SJCRH30 (cell line): ENCODE measurements at regions not wholly inside any gene's neighbourhood (a gene's known extent, or its start where the extent isn't known, plus 50 kb on each side); places are given as distances from the start of the nearest gene placed in this dataset.

Source experiments
- DNase-seq, 2 experiments: peaks; one replicate each; pipeline ENCODE4 v3.0.0-alpha.2; 2015 to 2020
- H3K27ac ChIP-seq: fragments of 250-450 bp; sonication (Bioruptor Pico); 2 replicates; pipeline ENCODE4 v1.5.1; 2020; ENCODE audit warnings: mild to moderate bottlenecking, moderate library complexity
- H3K27me3 ChIP-seq: fragments of 250-450 bp; sonication (Bioruptor Pico); 2 replicates; pipeline ENCODE4 v1.5.1; 2020; ENCODE audit warnings: mild to moderate bottlenecking, moderate library complexity
- H3K36me3 ChIP-seq: fragments of 250-450 bp; sonication (Bioruptor Pico); 2 replicates; pipeline ENCODE4 v1.5.1; 2020; ENCODE audit warnings: mild to moderate bottlenecking, moderate library complexity
- H3K4me1 ChIP-seq: fragments of 250-450 bp; sonication (Bioruptor Pico); 2 replicates; pipeline ENCODE4 v1.5.1; 2020; ENCODE audit warnings: mild to moderate bottlenecking, moderate library complexity
- H3K4me3 ChIP-seq: fragments of 250-450 bp; sonication (Bioruptor Pico); 2 replicates; pipeline ENCODE4 v1.5.1; 2020; ENCODE audit warnings: mild to moderate bottlenecking, moderate library complexity
- H3K9me3 ChIP-seq: fragments of 250-450 bp; sonication (Bioruptor Pico); replicated peaks from 2 replicates; pipeline ENCODE4 v1.5.1; 2020; ENCODE audit warnings: mild to moderate bottlenecking, moderate library complexity

DNA sequence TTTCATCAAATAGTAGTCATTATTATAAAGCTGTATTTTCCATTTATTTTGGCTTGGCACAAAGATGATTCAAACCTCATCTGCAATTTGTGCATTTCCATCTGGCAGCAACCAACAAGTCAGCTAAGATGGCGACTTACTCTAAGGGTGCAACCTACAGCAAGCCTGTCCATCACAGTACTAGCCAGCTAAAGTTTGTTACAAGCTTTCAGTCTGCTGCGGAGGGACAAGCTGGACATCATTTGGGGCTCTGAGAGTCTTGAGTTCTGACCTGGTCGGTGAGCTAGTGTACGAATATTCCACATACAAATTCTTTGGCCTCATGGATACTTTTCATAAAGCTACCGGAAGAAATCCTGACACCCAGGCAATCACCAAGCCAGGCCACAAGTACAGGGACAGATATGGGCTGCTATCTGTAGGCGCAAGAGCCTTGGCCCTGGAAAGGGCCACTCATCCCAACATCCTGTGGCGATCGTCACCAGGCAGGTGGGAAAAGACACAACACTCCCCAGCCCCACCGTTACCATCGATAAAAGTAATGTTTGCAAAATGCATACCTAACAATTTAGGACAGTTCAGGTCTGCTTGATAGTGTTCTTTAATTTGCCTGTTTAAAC, 307.6 kb downstream of the SKIDA1 start:
- Histone ChIP-seq H3K36me3 (no peaks in the 10 kb centered on the region), H3K4me3 (no peak overlapping the region), H3K9me3 (no peaks in the 10 kb centered on the region), H3K27ac (no peak overlapping the region), H3K27me3 (no peaks in the 10 kb centered on the region), H3K4me1 (no peaks in the 10 kb centered on the region)
- no peak for DNase-seq

DNA sequence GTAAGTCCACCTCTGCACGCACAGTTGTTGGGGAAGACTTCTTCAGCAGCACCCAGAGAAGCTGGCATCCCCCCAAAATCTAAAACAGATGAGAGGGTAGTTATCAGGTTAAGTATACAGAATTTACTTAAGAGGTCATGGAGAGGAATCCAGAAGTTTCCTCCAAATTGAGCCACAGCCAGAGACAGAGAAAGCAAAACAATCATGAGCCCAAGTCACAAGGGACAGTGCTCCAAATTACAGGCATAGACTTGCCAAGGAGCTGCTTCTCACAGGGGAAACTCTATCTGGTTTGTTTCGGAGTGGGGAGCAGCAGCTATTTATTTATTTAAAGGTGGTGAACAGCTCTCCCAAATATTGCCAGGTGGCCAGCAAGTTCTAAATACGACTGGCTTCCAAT, 308.4 kb downstream of the SKIDA1 start:
- H3K9me3 ChIP-seq = no peaks in the 10 kb centered on the region

DNA sequence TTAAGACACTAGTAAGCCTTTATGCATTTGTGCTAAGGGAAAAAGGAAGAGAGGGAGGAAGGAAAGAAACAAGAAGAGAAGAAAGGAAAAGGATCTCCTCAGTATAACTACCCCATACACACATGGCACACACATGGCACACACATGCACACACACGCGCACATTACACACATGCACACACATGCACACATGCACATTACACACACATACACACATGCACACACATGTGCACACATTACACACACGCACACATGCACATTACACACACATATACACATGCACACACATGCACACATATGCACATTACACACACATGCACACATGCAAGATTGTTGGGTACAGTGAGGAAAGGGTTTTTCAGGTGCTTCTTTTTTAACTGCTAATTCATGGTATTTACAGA, 311.2 kb downstream of the SKIDA1 start:
- no peaks in the 10 kb centered on the region for H3K9me3 ChIP-seq
- H3K4me3 ChIP-seq = no peak overlapping the region
- no peaks in the 10 kb centered on the region for H3K36me3 ChIP-seq
- H3K27me3 ChIP-seq = no peaks in the 10 kb centered on the region
- DNase-seq = no peak
- no peaks in the 10 kb centered on the region for H3K4me1 ChIP-seq
- no peak overlapping the region for H3K27ac ChIP-seq

More for the DNA sequence above, 308.4 kb downstream of the SKIDA1 start:
- no peak overlapping the region for H3K27ac ChIP-seq
- no peak for DNase-seq
- no peak overlapping the region for H3K4me3 ChIP-seq
- H3K36me3 ChIP-seq = no peaks in the 10 kb centered on the region
- no peaks in the 10 kb centered on the region for H3K4me1 ChIP-seq
- H3K27me3 ChIP-seq = no peaks in the 10 kb centered on the region

DNA sequence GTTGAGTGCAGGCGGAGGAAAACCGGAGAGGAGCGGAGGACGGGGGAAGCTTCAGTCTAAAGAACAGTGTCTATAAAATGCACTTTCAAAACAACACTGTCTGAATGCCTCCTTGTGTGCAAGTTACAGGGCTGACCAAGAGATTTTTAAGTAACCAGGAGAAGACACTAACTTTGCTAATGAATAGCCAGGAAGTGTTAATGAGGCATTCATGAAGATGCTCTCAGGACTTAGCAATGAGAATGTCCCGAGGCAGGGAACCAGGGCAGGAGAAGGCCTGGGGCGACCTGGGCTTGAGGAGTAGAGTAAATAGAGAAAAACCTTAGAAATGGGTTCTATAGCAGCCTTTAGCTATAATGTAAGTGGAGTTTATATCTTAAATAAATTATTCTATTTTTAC, 312.1 kb downstream of the SKIDA1 start:
- no peak for DNase-seq
- Histone ChIP-seq H3K27me3 (no peaks in the 10 kb centered on the region), H3K4me1 (no peaks in the 10 kb centered on the region), H3K4me3 (no peak overlapping the region), H3K36me3 (no peaks in the 10 kb centered on the region), H3K27ac (no peak overlapping the region), H3K9me3 (no peaks in the 10 kb centered on the region)

DNA sequence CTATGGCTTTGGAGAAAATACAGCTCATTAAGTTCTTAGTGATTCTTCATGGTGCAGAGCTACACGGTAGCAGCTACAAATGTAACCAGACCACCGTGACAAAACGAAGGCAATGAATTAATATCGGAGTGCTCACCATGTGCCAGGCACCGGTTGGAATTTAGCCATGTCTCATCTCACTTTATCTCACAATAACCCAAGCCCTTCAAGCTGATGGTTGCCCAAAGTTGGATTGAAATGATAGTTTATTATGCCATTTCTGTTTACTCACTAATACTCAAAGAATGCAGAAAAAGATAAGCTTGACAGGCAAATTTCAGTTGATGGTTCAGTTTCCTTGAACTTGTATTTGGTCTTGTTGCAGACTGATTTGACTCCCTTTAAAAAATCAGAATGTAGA, 312.6 kb downstream of the SKIDA1 start:
- H3K36me3 ChIP-seq = no peaks in the 10 kb centered on the region
- H3K9me3 ChIP-seq = no peaks in the 10 kb centered on the region
- H3K4me1 ChIP-seq = no peaks in the 10 kb centered on the region
- H3K4me3 ChIP-seq = no peak overlapping the region
- H3K27me3 ChIP-seq = no peaks in the 10 kb centered on the region
- peak in 1 of 2 experiments; percentile 8 for DNase-seq
- H3K27ac ChIP-seq = no peak overlapping the region

DNA sequence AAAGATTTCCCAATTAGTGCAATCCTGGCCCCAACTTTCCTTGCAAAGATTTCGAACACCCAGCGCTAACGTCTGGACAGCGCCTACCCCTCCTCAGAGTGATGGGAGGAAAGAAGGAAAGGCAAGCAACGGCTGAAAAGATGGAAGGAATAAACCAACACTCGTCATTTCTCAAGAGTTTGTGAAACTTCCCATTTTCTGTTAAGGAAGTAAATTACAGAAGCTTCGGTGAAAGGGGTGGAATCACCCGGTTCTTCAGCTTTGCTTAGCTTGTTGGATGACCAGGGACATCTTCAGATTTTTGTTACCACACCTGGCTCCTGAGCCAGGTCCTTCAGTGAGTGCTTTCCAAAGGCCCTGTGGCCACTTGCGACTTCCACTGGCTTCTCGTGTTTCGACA, 313.1 kb downstream of the SKIDA1 start:
- H3K4me3 ChIP-seq = no peak overlapping the region
- H3K9me3 ChIP-seq = no peaks in the 10 kb centered on the region
- H3K27me3 ChIP-seq = no peaks in the 10 kb centered on the region
- no peaks in the 10 kb centered on the region for H3K4me1 ChIP-seq
- no peak for DNase-seq
- H3K36me3 ChIP-seq = no peaks in the 10 kb centered on the region
- no peak overlapping the region for H3K27ac ChIP-seq

DNA sequence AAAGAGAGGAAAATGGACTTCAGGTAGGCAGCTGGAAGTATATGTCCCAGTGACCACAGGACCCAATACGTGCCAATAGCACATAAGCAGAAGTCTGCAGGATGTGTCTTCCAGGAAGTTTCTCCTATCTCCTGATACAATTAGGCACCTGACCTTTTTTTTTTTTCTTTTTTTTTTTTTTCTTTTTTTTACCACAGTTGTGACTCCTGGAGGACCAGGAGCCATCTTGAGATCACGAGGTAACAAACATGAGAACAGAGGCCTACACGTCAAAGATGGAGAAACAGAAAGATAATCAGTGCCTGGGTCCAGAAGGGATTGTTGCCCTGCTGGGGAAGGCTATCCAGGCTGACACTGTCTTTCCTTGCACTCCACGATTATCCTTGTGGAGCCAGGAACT, 312.4 kb upstream of the NEBL start:
- H3K4me3 ChIP-seq = no peak overlapping the region
- H3K27me3 ChIP-seq = no peaks in the 10 kb centered on the region
- no peak for DNase-seq
- no peaks in the 10 kb centered on the region for H3K9me3 ChIP-seq
- H3K4me1 ChIP-seq = no peaks in the 10 kb centered on the region
- H3K36me3 ChIP-seq = no peaks in the 10 kb centered on the region
- H3K27ac ChIP-seq = no peak overlapping the region

DNA sequence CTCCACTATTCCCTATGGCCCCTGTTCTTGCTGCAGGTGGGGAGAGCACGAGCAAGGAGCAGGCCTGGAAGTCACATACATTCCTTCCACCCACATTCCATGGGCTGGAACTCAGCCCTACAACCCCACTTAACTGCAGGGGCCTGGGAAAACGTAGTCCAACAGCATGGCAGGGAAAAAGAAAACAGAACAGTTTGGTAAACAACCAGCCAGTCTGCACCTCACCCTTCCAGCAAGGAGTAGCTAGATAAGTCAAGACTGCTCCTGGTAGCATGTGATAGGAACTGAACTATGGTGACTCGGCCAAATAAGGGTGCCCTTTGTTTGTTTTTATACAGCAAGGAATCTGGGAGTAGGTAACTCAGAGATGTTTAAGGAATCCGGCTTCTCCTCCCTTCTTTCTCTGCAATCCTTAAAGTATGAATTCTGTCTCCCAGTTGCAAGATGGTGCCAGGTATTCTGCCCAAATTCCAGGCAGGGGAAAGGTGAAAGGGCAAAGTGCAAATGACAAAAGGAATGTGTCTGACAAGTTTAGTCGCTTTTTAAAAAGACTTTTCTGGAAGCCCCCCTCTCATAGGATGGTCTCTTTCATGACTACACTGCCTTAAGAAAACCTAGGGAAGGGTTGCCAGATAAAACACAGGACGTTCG, 311.7 kb upstream of the NEBL start:
- no peak overlapping the region for H3K4me3 ChIP-seq
- H3K36me3 ChIP-seq = no peaks in the 10 kb centered on the region
- H3K27me3 ChIP-seq = no peaks in the 10 kb centered on the region
- DNase-seq = no peak
- no peaks in the 10 kb centered on the region for H3K9me3 ChIP-seq
- H3K27ac ChIP-seq = no peak overlapping the region
- H3K4me1 ChIP-seq = no peaks in the 10 kb centered on the region

DNA sequence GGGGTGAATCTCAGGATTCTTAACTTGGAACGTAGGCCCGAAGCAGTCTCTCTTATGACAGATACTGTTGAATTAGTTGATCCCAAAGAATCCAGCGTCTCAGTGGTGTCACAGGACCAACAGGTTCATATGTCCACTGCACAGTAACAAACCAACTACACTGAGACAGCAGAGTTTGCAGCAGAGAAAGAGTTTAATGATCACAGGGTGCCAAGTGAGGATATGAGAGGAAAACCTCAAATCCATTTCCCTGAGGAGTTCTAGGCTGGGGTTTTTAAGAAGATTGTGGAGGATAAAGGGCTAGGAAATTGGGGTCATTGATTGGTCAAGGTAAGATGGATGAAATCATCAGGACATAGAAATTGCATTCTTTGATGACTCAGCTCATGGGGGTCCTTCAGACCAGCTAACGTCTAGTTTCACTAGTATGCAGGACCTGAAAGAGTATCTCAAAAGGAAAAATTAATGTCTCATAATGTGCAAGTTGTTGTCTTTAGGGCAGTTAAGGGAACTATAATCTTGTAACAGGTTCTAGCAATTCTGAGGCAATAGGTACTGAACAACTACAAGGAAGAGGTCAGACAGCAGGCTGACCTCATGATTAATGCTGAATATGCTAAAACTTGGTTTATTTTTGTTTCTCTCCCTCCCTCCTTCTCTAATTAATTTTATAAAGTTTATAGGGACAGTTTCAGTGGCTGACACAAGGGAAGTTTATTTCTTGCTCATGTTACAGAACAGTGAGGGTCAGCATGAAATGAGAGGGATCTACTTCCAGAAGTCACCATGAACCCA, 310.9 kb upstream of the NEBL start:
- Histone ChIP-seq H3K27me3 (no peaks in the 10 kb centered on the region), H3K9me3 (no peaks in the 10 kb centered on the region), H3K27ac (no peak overlapping the region), H3K4me3 (no peak overlapping the region), H3K4me1 (no peaks in the 10 kb centered on the region), H3K36me3 (no peaks in the 10 kb centered on the region)
- DNase-seq = no peak

DNA sequence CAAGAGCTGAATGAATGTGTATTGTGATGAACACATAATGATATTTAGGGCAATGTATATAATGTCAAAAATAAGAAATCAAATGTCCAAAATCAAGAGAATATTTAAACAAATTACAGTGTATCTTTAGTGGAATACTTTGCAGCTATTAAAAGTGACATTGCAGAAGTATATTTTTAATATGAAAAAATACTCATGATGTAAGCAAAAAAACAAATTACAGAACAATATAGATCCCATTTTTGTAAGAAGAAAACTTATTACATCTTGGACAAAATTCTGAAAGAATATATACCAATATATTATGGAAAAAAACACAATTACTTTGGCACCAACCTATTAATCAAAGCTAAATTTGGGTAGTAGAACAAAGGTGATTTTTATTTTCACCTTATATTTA, 308.2 kb upstream of the NEBL start:
- no peak for DNase-seq

DNA sequence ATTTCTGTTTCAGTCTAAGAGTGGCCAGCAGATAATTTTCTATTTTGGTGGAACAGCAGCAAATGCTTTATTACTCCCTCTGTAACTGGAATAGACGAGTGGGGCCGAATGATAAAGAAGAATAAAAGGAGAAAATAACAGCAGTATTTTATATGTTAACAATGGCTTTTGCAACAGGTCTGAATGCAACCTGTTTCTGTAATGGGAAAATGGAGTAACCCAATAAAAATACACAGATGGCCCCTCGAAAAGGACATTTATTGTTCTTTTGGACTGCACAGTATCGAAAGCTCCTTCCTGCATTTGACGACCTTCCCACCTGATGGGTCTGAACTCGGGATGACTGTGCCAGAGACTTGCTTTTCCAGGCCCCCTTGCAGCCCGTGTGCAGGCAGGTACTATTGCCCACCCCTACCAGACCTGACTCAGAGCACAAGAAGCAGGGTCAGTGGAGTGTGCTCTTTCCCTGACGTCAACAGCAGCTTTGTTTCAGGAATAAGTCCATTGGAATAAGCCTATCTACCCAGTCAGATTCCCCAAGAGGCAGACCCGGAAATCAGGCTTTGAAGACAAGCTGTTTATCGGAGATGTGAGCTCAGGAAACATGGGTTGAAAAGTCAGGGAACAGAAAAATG, 306.5 kb upstream of the NEBL start:
- Histone ChIP-seq H3K36me3 (no peaks in the 10 kb centered on the region), H3K27me3 (no peaks in the 10 kb centered on the region), H3K4me3 (no peak overlapping the region), H3K27ac (no peak overlapping the region), H3K9me3 (no peaks in the 10 kb centered on the region), H3K4me1 (no peaks in the 10 kb centered on the region)
- no peak for DNase-seq

More for the DNA sequence above, 308.2 kb upstream of the NEBL start:
- no peaks in the 10 kb centered on the region for H3K36me3 ChIP-seq
- no peaks in the 10 kb centered on the region for H3K9me3 ChIP-seq
- H3K4me1 ChIP-seq = no peaks in the 10 kb centered on the region
- H3K27ac ChIP-seq = no peak overlapping the region
- H3K4me3 ChIP-seq = no peak overlapping the region
- no peaks in the 10 kb centered on the region for H3K27me3 ChIP-seq

DNA sequence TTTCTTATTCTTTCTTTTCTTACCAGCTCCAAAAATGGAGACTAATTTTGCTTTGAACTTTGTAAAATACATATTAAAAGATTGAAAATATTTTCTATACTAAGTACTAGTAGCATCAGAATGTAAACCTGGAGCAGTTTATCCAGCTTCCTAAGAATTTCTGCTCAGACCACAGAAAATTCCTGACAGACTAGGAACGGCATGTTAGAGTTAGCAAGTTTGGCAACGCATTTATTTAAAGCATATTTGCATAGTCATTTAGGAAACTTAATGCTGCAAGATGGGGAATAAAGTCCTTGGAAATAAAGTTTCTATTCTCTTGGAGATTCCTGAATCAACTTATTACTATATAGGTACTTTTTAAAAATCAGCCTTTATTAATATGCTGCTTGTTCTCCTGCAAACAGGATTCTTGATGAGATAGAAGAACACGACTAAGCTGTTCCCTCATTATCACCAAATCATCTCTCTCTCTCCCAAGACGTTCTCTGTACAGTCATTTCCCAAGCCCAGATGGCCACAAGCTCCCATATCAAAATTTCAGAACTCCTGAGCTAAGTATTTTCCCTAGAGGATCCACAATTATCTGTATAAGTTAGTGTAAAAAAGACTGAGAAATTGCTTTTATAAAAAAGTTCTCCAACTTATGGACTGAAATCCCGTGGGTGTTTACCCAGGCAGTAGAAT, 305.8 kb upstream of the NEBL start:
- Histone ChIP-seq H3K36me3 (no peaks in the 10 kb centered on the region), H3K27ac (no peak overlapping the region), H3K9me3 (no peaks in the 10 kb centered on the region; the same call in 1 of the 2 replicates), H3K4me1 (no peaks in the 10 kb centered on the region), H3K27me3 (no peaks in the 10 kb centered on the region), H3K4me3 (no peak overlapping the region)
- no peak for DNase-seq

DNA sequence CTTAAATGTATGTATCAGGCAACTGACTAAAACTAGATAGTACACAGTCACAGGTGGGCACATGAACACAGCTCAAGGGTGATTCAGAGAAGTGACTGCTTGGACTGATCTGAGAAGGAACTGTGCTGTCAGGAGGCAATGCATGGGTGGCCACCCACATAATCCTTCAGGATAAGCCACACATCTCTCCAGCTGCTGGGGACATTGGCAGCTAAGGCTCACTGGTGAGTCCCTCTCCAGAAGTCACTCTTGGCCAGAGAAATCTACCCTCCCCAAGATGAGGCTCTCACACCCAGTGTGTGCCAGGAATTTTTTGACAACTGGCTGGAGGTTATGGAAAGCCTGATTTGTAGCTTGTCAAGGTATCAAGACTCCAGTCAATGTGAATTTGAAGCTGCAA, 302.4 kb upstream of the NEBL start:
- peaks cover 4% of the 10 kb centered on the region; the same call in 1 of the 2 replicates for H3K4me1 ChIP-seq
- H3K4me3 ChIP-seq = no peak overlapping the region
- H3K36me3 ChIP-seq = no peaks in the 10 kb centered on the region
- no peak overlapping the region for H3K27ac ChIP-seq
- DNase-seq = no peak
- H3K9me3 ChIP-seq = no peaks in the 10 kb centered on the region; the same call in 1 of the 2 replicates
- no peaks in the 10 kb centered on the region for H3K27me3 ChIP-seq

DNA sequence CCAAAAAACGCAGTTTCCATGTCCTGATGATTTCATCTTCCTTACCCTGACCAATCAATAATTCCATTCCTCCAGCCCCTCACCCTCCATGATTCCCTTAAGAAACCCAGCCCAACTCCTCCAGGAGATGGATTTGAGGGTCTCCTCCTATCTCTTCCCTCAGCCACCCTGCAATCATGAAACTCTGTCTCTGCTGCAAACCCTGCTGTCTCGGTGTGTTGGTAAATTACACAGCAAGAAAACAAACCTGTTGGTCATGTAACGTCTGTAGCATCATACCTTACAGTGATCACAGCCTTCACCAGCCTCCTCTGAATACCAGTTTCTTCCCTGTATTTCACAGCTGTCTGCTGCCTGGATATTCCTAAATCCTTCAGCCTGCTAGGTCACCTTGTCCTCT, 300.7 kb upstream of the NEBL start:
- H3K9me3 ChIP-seq = no peaks in the 10 kb centered on the region; the same call in 1 of the 2 replicates
- no peaks in the 10 kb centered on the region for H3K36me3 ChIP-seq
- H3K4me3 ChIP-seq = no peak overlapping the region
- no peaks in the 10 kb centered on the region for H3K27me3 ChIP-seq
- H3K27ac ChIP-seq = no peak overlapping the region
- peaks cover 6% of the 10 kb centered on the region; the same call in 1 of the 2 replicates for H3K4me1 ChIP-seq
- DNase-seq = no peak
